ENCODE measurements at regions not wholly inside any gene's neighbourhood (a gene's known extent, or its start where the extent isn't known, plus 50 kb on each side); places are given as distances from the start of the nearest gene placed in this dataset.

DNA sequence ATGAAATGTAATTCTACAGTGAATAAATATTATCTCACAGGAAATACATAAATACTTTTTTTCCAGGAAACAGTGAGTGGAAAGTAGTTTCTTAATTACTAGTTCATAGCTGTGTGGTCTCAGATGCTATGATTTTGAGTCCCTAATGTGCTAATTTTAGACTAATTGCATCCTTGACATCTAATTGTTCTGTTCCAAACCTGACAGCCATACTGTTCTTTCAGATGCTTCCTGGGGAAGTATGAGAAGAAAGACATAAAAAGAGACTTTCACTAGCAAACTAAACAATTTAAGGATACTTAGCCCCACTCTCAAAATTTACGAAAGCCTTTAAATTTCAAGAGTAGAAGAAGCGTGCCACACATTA lies 350.9 kb upstream of the CDH20 start:
- Histone ChIP-seq H3K27ac (no peak overlapping the region), H3K4me3 (no peak overlapping the region), H3K4me1 (no peaks in the 10 kb centered on the region), H3K9me3 (no peaks in the 10 kb centered on the region), H3K4me2 (no peak overlapping the region)
- WGBS (ENCODE audit: missing lambda C conversion rate): 5% methylated on average over 2 of the region's 2 CpGs
- ChIA-PET CTCF (no interaction called here), POLR2A (no interaction called here)
- no peak for FAIRE-seq
- no peak for TF ChIP-seq ZFP36 (IDR thresholded peaks at IDR 0.05; ENCODE audit: borderline replicate concordance, partially characterized antibody)
- TF ChIP-seq CBX8 (IDR thresholded peaks at IDR 0.05): no peak
- TF ChIP-seq FOXS1 (CRISPR knock-in tag; IDR thresholded peaks at IDR 0.05): no peak
- TF ChIP-seq ZC3H11A (IDR thresholded peaks at IDR 0.05): no peak
- no peak for DNase-seq (ENCODE audit: low read depth in 1 of 2, low spot score in 1 of 2)
- ATAC-seq: no peak

- ATAC-seq (no peak), FAIRE-seq (no peak), DNase-seq (ENCODE audit: low read depth in 1 of 2, low spot score in 1 of 2) (no peak)
- TF ChIP-seq HEYL (CRISPR knock-in tag; IDR thresholded peaks at IDR 0.05) (no peak), MAZ (IDR thresholded peaks at IDR 0.05; ENCODE audit: borderline replicate concordance, low read depth, low read length) (no peak), CBX8 (IDR thresholded peaks at IDR 0.05) (no peak), GATA3 (IDR thresholded peaks at IDR 0.05; ENCODE audit: borderline replicate concordance) (no peak), TP53 (CRISPR knock-in tag; IDR thresholded peaks at IDR 0.05) (no peak), POLR2AphosphoS2 (conservative IDR thresholded peaks at IDR 0.05; ENCODE audit: low read length) (no peak), CTCF (IDR thresholded peaks at IDR 0.05) (no peak), MAFK (IDR thresholded peaks at IDR 0.05; ENCODE audit: partially characterized antibody) (no peak), JUN (IDR thresholded peaks at IDR 0.05) (no peak), RCOR1 (IDR thresholded peaks at IDR 0.05; ENCODE audit: low read depth, low read length) (no peak), RAD21 (conservative IDR thresholded peaks at IDR 0.05 in 1 of 2, IDR thresholded peaks at IDR 0.05 in 1 of 2) (no peak), ZNF302 (CRISPR knock-in tag; IDR thresholded peaks at IDR 0.05) (no peak), ZC3H11A (IDR thresholded peaks at IDR 0.05) (no peak), BCL3 (IDR thresholded peaks at IDR 0.05) (no peak), KDM5A (IDR thresholded peaks at IDR 0.05) (no peak), CEBPB (IDR thresholded peaks at IDR 0.05) (no peak), NR3C1 (IDR thresholded peaks at IDR 0.05) (no peak), KDM1A (IDR thresholded peaks at IDR 0.05; ENCODE audit: low read depth) (no peak), HOXA7 (CRISPR knock-in tag; IDR thresholded peaks at IDR 0.05) (no peak)
- TF ChIP-seq, protein P1, sequence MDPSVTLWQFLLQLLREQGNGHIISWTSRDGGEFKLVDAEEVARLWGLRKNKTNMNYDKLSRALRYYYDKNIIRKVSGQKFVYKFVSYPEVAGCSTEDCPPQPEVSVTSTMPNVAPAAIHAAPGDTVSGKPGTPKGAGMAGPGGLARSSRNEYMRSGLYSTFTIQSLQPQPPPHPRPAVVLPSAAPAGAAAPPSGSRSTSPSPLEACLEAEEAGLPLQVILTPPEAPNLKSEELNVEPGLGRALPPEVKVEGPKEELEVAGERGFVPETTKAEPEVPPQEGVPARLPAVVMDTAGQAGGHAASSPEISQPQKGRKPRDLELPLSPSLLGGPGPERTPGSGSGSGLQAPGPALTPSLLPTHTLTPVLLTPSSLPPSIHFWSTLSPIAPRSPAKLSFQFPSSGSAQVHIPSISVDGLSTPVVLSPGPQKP (IDR thresholded peaks at IDR 0.05; ENCODE audit: low read depth, low read length): no peak
- ChIA-PET POLR2A (no interaction called here), CTCF (no interaction called here)
- H3K4me2 ChIP-seq: no peak overlapping the region
- no peak overlapping the region for H3K27ac ChIP-seq
- H3K9me3 ChIP-seq: no peaks in the 10 kb centered on the region
- no peak overlapping the region for H3K4me3 ChIP-seq
- no peaks in the 10 kb centered on the region for H3K4me1 ChIP-seq
These were observed 350.3 kb upstream of the CDH20 start for GRCh38 chr18:60982928-60983327.

GRCh38 chr18:60984510-60984909 lies 348.7 kb upstream of the CDH20 start:
- H3K4me1 ChIP-seq: no peaks in the 10 kb centered on the region
- ChIA-PET POLR2A (no interaction called here), CTCF (no interaction called here)
- no peak overlapping the region for H3K4me3 ChIP-seq
- no peak for FAIRE-seq
- H3K9me3 ChIP-seq: no peaks in the 10 kb centered on the region
- DNase-seq (ENCODE audit: low read depth in 1 of 2, low spot score in 1 of 2): no peak
- 14% methylated on average over 4 of the region's 4 CpGs for WGBS (ENCODE audit: missing lambda C conversion rate)
- H3K4me2 ChIP-seq: no peak overlapping the region
- no peak for ATAC-seq
- no peak overlapping the region for H3K27ac ChIP-seq
- TF ChIP-seq, protein P2, sequence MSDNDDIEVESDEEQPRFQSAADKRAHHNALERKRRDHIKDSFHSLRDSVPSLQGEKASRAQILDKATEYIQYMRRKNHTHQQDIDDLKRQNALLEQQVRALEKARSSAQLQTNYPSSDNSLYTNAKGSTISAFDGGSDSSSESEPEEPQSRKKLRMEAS (IDR thresholded peaks at IDR 0.05): no peak
- TF ChIP-seq ZSCAN20 (CRISPR knock-in tag; IDR thresholded peaks at IDR 0.05) (no peak), KDM1A (IDR thresholded peaks at IDR 0.05; ENCODE audit: low read depth) (no peak), MAZ (IDR thresholded peaks at IDR 0.05; ENCODE audit: borderline replicate concordance, low read depth, low read length) (no peak), HMGXB4 (CRISPR knock-in tag; IDR thresholded peaks at IDR 0.05; ENCODE audit: borderline replicate concordance) (no peak), CBX2 (IDR thresholded peaks at IDR 0.05; ENCODE audit: borderline replicate concordance, low read depth) (no peak), MAFK (IDR thresholded peaks at IDR 0.05; ENCODE audit: partially characterized antibody) (no peak), ATOH8 (CRISPR knock-in tag; IDR thresholded peaks at IDR 0.05; ENCODE audit: low read depth) (no peak), JUNB (IDR thresholded peaks at IDR 0.05) (no peak)
